Suprapubic skin (tissue), 4 donors: ENCODE measurements at regions not wholly inside any gene's neighbourhood (a gene's known extent, or its start where the extent isn't known, plus 50 kb on each side); places are given as distances from the start of the nearest gene placed in this dataset.

Experiments used
- CTCF ChIP-seq, 2 donors: fragments of 200-600 bp in 1 of 2; fragments of 450-650 bp in 1 of 2; sonication (generic) in 1 of 2; IDR thresholded peaks; one replicate each; pipeline ENCODE4 v1.5.1; 2016 to 2019; ENCODE audit warnings: antibody characterized with exemption in 2 of 2, mild to moderate bottlenecking in 1 of 2, moderate library complexity in 1 of 2
- EP300 ChIP-seq: sonication (generic); formaldehyde crosslinking; IDR thresholded peaks from one replicate; pipeline ENCODE4 v1.6.1; 2017; ENCODE audit warnings: antibody characterized with exemption
- POLR2A ChIP-seq, 2 donors: fragments of 450-650 bp; IDR thresholded peaks; one replicate each; pipeline ENCODE4 v1.6.1; 2017; ENCODE audit warnings: antibody characterized with exemption in 2 of 2, mild to moderate bottlenecking in 2 of 2, moderate library complexity in 2 of 2
- POLR2AphosphoS5 ChIP-seq, 3 donors: sonication (generic); formaldehyde crosslinking; IDR thresholded peaks; one replicate each; pipeline ENCODE4 v1.6.1; 2017; ENCODE audit warnings: antibody characterized with exemption in 3 of 3

DNA sequence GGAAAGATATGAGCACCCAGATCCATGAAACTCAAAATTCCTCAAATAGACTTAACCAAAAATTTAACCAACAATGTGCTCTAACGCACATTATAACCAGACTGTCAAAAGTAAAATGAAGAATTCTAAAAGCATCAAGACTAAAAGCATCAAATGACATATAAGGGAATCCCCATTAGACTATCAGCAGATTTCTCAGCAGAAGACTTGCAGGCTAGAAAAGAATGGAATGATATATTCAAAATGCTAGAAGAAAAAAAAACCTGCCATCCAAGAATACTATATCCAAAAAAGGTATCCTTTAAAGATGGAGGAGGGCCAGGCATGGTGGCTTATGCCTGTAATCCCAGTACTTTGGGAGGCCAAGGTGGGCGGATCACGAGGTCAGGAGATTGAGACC lies 117.5 kb upstream of the UBASH3B start:
- TF ChIP-seq CTCF (IDR thresholded peaks at IDR 0.05) (no peak), POLR2A (IDR thresholded peaks at IDR 0.05) (no peak), POLR2AphosphoS5 (IDR thresholded peaks at IDR 0.05) (no peak), EP300 (no peak)
